Gastrocnemius medialis (tissue), 4 donors: ENCODE measurements at regions not wholly inside any gene's neighbourhood (a gene's known extent, or its start where the extent isn't known, plus 50 kb on each side); places are given as distances from the start of the nearest gene placed in this dataset.

Experiments used
- ATAC-seq, 2 donors: fragments of 150-250 bp; one replicate each; pipeline ENCODE4 v1.9.1; 2016
- DNase-seq, 2 donors: peaks; one replicate each; pipeline ENCODE4 v3.0.0-alpha.2; 2019
- H3K27ac ChIP-seq, 4 donors: fragments of 200-600 bp; sonication (generic); 1 replicate in 1 of 4; 2 replicates in 3 of 4; pipeline ENCODE4 v1.5.1; 2016 to 2018; ENCODE audit warnings: mild to moderate bottlenecking in 2 of 4, moderate library complexity in 1 of 4
- H3K27me3 ChIP-seq, 3 donors: fragments of 200-600 bp; sonication (generic) in 2 of 3; 1 replicate in 1 of 3; 2 replicates in 2 of 3; pipeline versions ENCODE4 v1.5.1 to v1.6.0; 2016 to 2019; ENCODE audit warnings: mild to moderate bottlenecking in 1 of 3, moderate library complexity in 1 of 3
- H3K36me3 ChIP-seq, 2 donors: fragments of 200-600 bp; sonication (generic) in 1 of 2; one replicate each; pipeline ENCODE4 v1.5.1; 2017 to 2018
- H3K4me1 ChIP-seq, 2 donors: fragments of 200-600 bp; sonication (generic) in 1 of 2; one replicate each; pipeline ENCODE4 v1.5.1; 2016 to 2017; ENCODE audit warnings: mild to moderate bottlenecking in 2 of 2
- H3K4me3 ChIP-seq, 4 donors: fragments of 200-600 bp; sonication (generic) in 3 of 4; 1 replicate in 1 of 4; 2 replicates in 3 of 4; pipeline ENCODE4 v1.5.1; 2016 to 2019; ENCODE audit warnings: mild to moderate bottlenecking in 2 of 4
- H3K9me3 ChIP-seq, 3 donors: fragments of 200-600 bp; sonication (generic) in 2 of 3; 1 replicate in 1 of 3; 2 replicates in 2 of 3; pipeline ENCODE4 v1.5.1; 2016 to 2019
- POLR2A ChIP-seq, 2 donors: fragments of 450-650 bp; IDR thresholded peaks; one replicate each; pipeline ENCODE4 v1.6.1; 2017; ENCODE audit warnings: antibody characterized with exemption in 2 of 2, mild to moderate bottlenecking in 2 of 2, moderate library complexity in 2 of 2
- in situ Hi-C, 4 donors: fragments of 200-750 bp; cut with MboI; loops; one replicate each; pipeline versions ENCODE4 v1.15.0 to v1.8.0; 2017; ENCODE audit warnings: low sequenced_read_pairs in 4 of 4
- intact Hi-C: fragments of 100-400 bp; cut with DNase I; formaldehyde crosslinking; loops from one replicate; pipeline ENCODE4 v1.15.1; 2023; ENCODE audit warnings: low total_unique reads
- TF ChIP-seq, protein P1 (sequence below), 5 experiments: fragments of 450-650 bp in 3 of 5; fragments of 200-600 bp in 2 of 5; sonication (generic) in 2 of 5; IDR thresholded peaks in 4 of 5; conservative IDR thresholded peaks in 1 of 5; 1 replicate in 4 of 5; 2 replicates in 1 of 5; pipeline ENCODE4 v1.5.1; 2016 to 2019; ENCODE audit warnings: antibody characterized with exemption in 5 of 5, mild to moderate bottlenecking in 3 of 5, moderate library complexity in 3 of 5

DNA sequence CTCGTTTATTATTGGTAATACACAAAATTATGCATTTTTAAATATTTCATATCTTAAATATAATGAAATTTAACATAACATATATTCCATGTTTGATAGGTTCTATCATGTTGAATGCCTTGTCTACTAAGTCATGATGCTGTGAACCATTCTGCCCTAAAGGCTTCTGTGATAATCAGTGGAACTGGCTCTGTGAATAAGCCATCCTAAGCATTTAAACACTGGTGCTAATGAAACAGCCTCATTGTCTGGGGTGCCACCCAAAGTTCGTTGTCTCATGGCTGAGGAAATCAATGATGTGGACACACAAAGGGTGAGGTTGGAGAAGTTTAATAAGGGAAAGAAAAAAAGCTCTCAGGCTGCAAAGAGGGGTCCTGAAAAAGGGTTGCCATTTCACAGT lies 264.7 kb upstream of the ZRANB2 start:
- no peak for ATAC-seq
- Histone ChIP-seq H3K9me3 (no peaks in the 10 kb centered on the region), H3K4me3 (no peak overlapping the region), H3K36me3 (no peaks in the 10 kb centered on the region), H3K4me1 (no peaks in the 10 kb centered on the region), H3K27me3 (no peaks in the 10 kb centered on the region), H3K27ac (no peak overlapping the region)
- no peak for DNase-seq
- intact Hi-C loops = no loop called here
- in situ Hi-C loops = no loop called here
- TF ChIP-seq, protein P1, sequence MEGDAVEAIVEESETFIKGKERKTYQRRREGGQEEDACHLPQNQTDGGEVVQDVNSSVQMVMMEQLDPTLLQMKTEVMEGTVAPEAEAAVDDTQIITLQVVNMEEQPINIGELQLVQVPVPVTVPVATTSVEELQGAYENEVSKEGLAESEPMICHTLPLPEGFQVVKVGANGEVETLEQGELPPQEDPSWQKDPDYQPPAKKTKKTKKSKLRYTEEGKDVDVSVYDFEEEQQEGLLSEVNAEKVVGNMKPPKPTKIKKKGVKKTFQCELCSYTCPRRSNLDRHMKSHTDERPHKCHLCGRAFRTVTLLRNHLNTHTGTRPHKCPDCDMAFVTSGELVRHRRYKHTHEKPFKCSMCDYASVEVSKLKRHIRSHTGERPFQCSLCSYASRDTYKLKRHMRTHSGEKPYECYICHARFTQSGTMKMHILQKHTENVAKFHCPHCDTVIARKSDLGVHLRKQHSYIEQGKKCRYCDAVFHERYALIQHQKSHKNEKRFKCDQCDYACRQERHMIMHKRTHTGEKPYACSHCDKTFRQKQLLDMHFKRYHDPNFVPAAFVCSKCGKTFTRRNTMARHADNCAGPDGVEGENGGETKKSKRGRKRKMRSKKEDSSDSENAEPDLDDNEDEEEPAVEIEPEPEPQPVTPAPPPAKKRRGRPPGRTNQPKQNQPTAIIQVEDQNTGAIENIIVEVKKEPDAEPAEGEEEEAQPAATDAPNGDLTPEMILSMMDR (IDR thresholded peaks at IDR 0.05 in 4 of 5, conservative IDR thresholded peaks at IDR 0.05 in 1 of 5) = no peak
- TF ChIP-seq POLR2A (IDR thresholded peaks at IDR 0.05) = no peak

DNA sequence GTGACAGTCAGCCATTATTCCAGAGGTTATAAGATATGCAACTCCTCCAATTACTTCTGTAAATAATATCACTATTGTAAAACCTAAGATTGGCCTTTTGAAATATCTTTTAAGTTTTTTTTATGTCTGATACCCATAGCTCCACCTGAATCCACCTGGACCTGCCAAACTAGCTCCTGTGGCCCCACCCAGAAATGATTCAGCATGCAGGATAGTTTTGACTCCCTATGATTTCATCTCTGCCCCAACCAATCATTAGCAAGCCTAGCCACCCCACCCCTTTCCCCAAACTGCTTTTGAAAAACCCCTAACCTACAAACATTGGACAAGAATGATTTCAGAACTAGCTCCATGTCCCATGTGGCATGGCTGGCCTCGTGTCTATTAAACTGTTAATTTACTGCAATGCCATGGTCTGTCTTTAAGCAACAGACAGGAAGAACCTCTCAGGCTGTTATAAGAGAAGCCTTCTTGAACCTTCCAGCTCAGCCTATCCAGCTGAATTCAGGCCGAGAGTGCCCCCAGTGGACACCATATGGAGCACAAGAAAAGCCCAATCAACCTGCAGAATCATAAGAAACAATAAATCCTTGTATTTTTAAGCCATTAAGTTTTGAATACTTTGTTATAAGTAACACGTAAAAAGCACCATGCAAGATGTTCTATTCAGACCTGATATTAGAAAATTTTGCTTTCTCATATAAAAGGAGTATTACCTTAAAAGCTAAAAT lies 263.0 kb upstream of the ZRANB2 start:
- no peak for ATAC-seq
- no peak overlapping the region for H3K27ac ChIP-seq
- H3K27me3 ChIP-seq = no peaks in the 10 kb centered on the region
- no peaks in the 10 kb centered on the region for H3K4me1 ChIP-seq
- no peak overlapping the region for H3K4me3 ChIP-seq
- no peak for TF ChIP-seq POLR2A (IDR thresholded peaks at IDR 0.05)
- TF ChIP-seq, protein P1 (IDR thresholded peaks at IDR 0.05 in 4 of 5, conservative IDR thresholded peaks at IDR 0.05 in 1 of 5) = no peak
- no peaks in the 10 kb centered on the region for H3K9me3 ChIP-seq
- no peaks in the 10 kb centered on the region for H3K36me3 ChIP-seq
- intact Hi-C loops = no loop called here
- DNase-seq = no peak
- in situ Hi-C loops = no loop called here

DNA sequence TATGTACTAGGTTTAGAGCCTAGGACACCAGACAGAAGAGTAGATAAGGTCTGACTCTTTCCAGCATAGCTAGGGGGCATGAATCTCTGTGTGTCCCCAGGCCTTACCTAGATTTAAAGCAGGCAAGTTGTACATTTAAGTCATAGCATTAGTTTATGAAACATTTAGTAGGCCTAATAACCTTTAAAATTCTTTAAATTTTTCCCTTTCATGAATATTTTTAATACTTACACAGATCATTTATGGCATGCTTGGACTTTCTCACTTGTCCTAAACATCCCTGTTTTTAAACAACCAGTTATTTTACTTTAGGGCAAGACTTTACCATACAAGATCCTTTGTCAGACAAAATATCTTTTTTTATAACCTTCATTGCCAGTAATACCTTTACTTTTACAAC lies 258.4 kb upstream of the ZRANB2 start:
- DNase-seq (no peak), ATAC-seq (no peak)
- Histone ChIP-seq H3K27ac (no peak overlapping the region), H3K27me3 (no peaks in the 10 kb centered on the region), H3K36me3 (no peaks in the 10 kb centered on the region), H3K4me1 (no peaks in the 10 kb centered on the region), H3K9me3 (no peaks in the 10 kb centered on the region), H3K4me3 (no peak overlapping the region)
- in situ Hi-C loops = no loop called here
- no peak for TF ChIP-seq POLR2A (IDR thresholded peaks at IDR 0.05)
- TF ChIP-seq, protein P1 (IDR thresholded peaks at IDR 0.05 in 4 of 5, conservative IDR thresholded peaks at IDR 0.05 in 1 of 5) = no peak
- intact Hi-C loops = no loop called here

DNA sequence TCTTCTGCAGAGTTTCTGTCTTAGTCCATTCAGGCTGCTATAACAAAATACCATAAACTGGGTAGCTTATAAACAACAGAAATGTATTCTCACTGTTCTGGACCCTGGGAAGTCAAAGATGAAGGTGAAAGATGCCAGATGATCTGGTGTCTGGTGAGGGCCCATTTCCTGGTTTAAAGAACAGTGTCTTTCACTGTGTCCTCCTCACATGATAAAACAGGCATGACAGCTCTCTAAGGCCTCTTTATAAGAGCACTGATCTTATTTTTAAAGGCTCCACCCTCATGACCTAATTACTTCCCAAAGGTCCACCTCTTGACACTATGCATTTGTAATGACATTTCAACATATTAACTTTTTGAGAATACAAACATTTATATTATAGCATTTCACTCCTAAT lies 250.2 kb upstream of the ZRANB2 start:
- intact Hi-C loops (no loop called here), in situ Hi-C loops (no loop called here)
- ATAC-seq (no peak), DNase-seq (no peak)
- Histone ChIP-seq H3K27ac (no peak overlapping the region), H3K4me1 (no peaks in the 10 kb centered on the region), H3K36me3 (no peaks in the 10 kb centered on the region), H3K27me3 (no peaks in the 10 kb centered on the region), H3K9me3 (no peaks in the 10 kb centered on the region), H3K4me3 (no peak overlapping the region)
- TF ChIP-seq, protein P1 (IDR thresholded peaks at IDR 0.05 in 4 of 5, conservative IDR thresholded peaks at IDR 0.05 in 1 of 5) = no peak
- no peak for TF ChIP-seq POLR2A (IDR thresholded peaks at IDR 0.05)
